ENCODE measurements at regions not wholly inside any gene's neighbourhood (a gene's known extent, or its start where the extent isn't known, plus 50 kb on each side); places are given as distances from the start of the nearest gene placed in this dataset.
"Not testable (repeated sequence)": the region's sequence is repeated elsewhere in the genome, so short reads cannot be mapped to it uniquely, and the experiment has no call there.

GRCh38 chr5:34096033-34096432 lies 53.0 kb upstream of the C1QTNF3 start:
- H3K4me3 Mint-ChIP-seq; H3K27me3 Mint-ChIP-seq; H3K9me3 Mint-ChIP-seq; CTCF ChIA-PET; DNase-seq; H3K27ac Mint-ChIP-seq; POLR2A ChIA-PET; intact Hi-C loops (cut with micrococcal nuclease); H3K4me1 Mint-ChIP-seq (ENCODE audit: low read depth); ATAC-seq; H3K36me3 Mint-ChIP-seq (ENCODE audit: low read depth): not testable (repeated sequence)

GRCh38 chr5:34099891-34100290 lies 56.9 kb upstream of the C1QTNF3 start:
- H3K36me3 Mint-ChIP-seq (ENCODE audit: low read depth); DNase-seq; H3K9me3 Mint-ChIP-seq; H3K27me3 Mint-ChIP-seq; H3K27ac Mint-ChIP-seq; CTCF ChIA-PET; ATAC-seq; intact Hi-C loops (cut with micrococcal nuclease); H3K4me1 Mint-ChIP-seq (ENCODE audit: low read depth); H3K4me3 Mint-ChIP-seq; POLR2A ChIA-PET: not testable (repeated sequence)

GRCh38 chr5:34101567-34101966 lies 58.6 kb upstream of the C1QTNF3 start:
- intact Hi-C loops (cut with micrococcal nuclease); H3K9me3 Mint-ChIP-seq; POLR2A ChIA-PET; H3K27ac Mint-ChIP-seq; H3K27me3 Mint-ChIP-seq; CTCF ChIA-PET; DNase-seq; H3K4me3 Mint-ChIP-seq; ATAC-seq; H3K36me3 Mint-ChIP-seq (ENCODE audit: low read depth); H3K4me1 Mint-ChIP-seq (ENCODE audit: low read depth): not testable (repeated sequence)

- DNase-seq; intact Hi-C loops (cut with micrococcal nuclease); CTCF ChIA-PET; ATAC-seq; POLR2A ChIA-PET; H3K27ac Mint-ChIP-seq; H3K4me3 Mint-ChIP-seq; H3K36me3 Mint-ChIP-seq (ENCODE audit: low read depth); H3K27me3 Mint-ChIP-seq; H3K9me3 Mint-ChIP-seq; H3K4me1 Mint-ChIP-seq (ENCODE audit: low read depth): not testable (repeated sequence)
Measured at GRCh38 chr5:34108897-34109296, 65.9 kb upstream of the C1QTNF3 start.

- H3K27ac Mint-ChIP-seq; intact Hi-C loops (cut with micrococcal nuclease); H3K9me3 Mint-ChIP-seq; H3K36me3 Mint-ChIP-seq (ENCODE audit: low read depth); CTCF ChIA-PET; DNase-seq; ATAC-seq; POLR2A ChIA-PET; H3K4me3 Mint-ChIP-seq; H3K4me1 Mint-ChIP-seq (ENCODE audit: low read depth); H3K27me3 Mint-ChIP-seq: not testable (repeated sequence)
Measured at GRCh38 chr5:34124280-34124679, 81.3 kb upstream of the C1QTNF3 start.

- POLR2A ChIA-PET; DNase-seq; intact Hi-C loops (cut with micrococcal nuclease); ATAC-seq; H3K36me3 Mint-ChIP-seq (ENCODE audit: low read depth); H3K27ac Mint-ChIP-seq; H3K9me3 Mint-ChIP-seq; CTCF ChIA-PET; H3K4me1 Mint-ChIP-seq (ENCODE audit: low read depth); H3K4me3 Mint-ChIP-seq; H3K27me3 Mint-ChIP-seq: not testable (repeated sequence)
Measured at GRCh38 chr5:34125354-34125753, 82.3 kb upstream of the C1QTNF3 start.

GRCh38 chr5:34126741-34127140 lies 83.7 kb upstream of the C1QTNF3 start:
- H3K27ac Mint-ChIP-seq; intact Hi-C loops (cut with micrococcal nuclease); H3K9me3 Mint-ChIP-seq; H3K4me1 Mint-ChIP-seq (ENCODE audit: low read depth); H3K4me3 Mint-ChIP-seq; H3K36me3 Mint-ChIP-seq (ENCODE audit: low read depth); POLR2A ChIA-PET; CTCF ChIA-PET; H3K27me3 Mint-ChIP-seq; DNase-seq; ATAC-seq: not testable (repeated sequence)

GRCh38 chr5:34127818-34128217 lies 84.8 kb upstream of the C1QTNF3 start:
- intact Hi-C loops (cut with micrococcal nuclease); H3K4me3 Mint-ChIP-seq; ATAC-seq; H3K36me3 Mint-ChIP-seq (ENCODE audit: low read depth); H3K4me1 Mint-ChIP-seq (ENCODE audit: low read depth); H3K27ac Mint-ChIP-seq; POLR2A ChIA-PET; DNase-seq; H3K27me3 Mint-ChIP-seq; CTCF ChIA-PET; H3K9me3 Mint-ChIP-seq: not testable (repeated sequence)

- H3K27me3 Mint-ChIP-seq, POLR2A ChIA-PET: not testable (repeated sequence)
Measured at GRCh38 chr5:34128890-34129289, 85.9 kb upstream of the C1QTNF3 start.

GRCh38 chr5:34154988-34155387 lies 112.0 kb upstream of the C1QTNF3 start:
- intact Hi-C loops (cut with micrococcal nuclease); H3K27me3 Mint-ChIP-seq; ATAC-seq; H3K9me3 Mint-ChIP-seq; H3K27ac Mint-ChIP-seq; H3K4me3 Mint-ChIP-seq; CTCF ChIA-PET; H3K36me3 Mint-ChIP-seq (ENCODE audit: low read depth); POLR2A ChIA-PET; DNase-seq; H3K4me1 Mint-ChIP-seq (ENCODE audit: low read depth): not testable (repeated sequence)

More at GRCh38 chr5:34128890-34129289, 85.9 kb upstream of the C1QTNF3 start:
- H3K27ac Mint-ChIP-seq; H3K4me1 Mint-ChIP-seq (ENCODE audit: low read depth); ATAC-seq; H3K36me3 Mint-ChIP-seq (ENCODE audit: low read depth); CTCF ChIA-PET; H3K4me3 Mint-ChIP-seq; H3K9me3 Mint-ChIP-seq; intact Hi-C loops (cut with micrococcal nuclease); DNase-seq: not testable (repeated sequence)

GRCh38 chr5:34156703-34157414 lies 113.8 kb upstream of the C1QTNF3 start:
- H3K27ac Mint-ChIP-seq; ATAC-seq; H3K4me3 Mint-ChIP-seq; POLR2A ChIA-PET; H3K27me3 Mint-ChIP-seq; intact Hi-C loops (cut with micrococcal nuclease); CTCF ChIA-PET; DNase-seq; H3K36me3 Mint-ChIP-seq (ENCODE audit: low read depth); H3K4me1 Mint-ChIP-seq (ENCODE audit: low read depth); H3K9me3 Mint-ChIP-seq: not testable (repeated sequence)

- not testable (repeated sequence) for H3K4me1 Mint-ChIP-seq (ENCODE audit: low read depth); H3K9me3 Mint-ChIP-seq
Measured at GRCh38 chr5:34160904-34161303, 117.9 kb upstream of the C1QTNF3 start.

More at GRCh38 chr5:34160904-34161303, 117.9 kb upstream of the C1QTNF3 start:
- DNase-seq; CTCF ChIA-PET; H3K27me3 Mint-ChIP-seq; POLR2A ChIA-PET; intact Hi-C loops (cut with micrococcal nuclease); ATAC-seq; H3K36me3 Mint-ChIP-seq (ENCODE audit: low read depth); H3K27ac Mint-ChIP-seq; H3K4me3 Mint-ChIP-seq: not testable (repeated sequence)

Data from activated CD8-positive, alpha-beta T cell treated with anti-CD3 and anti-CD28 coated beads for 36 hours (primary cell).